SH-SY5Y (cell line): ENCODE measurements at regions not wholly inside any gene's neighbourhood (a gene's known extent, or its start where the extent isn't known, plus 50 kb on each side); places are given as distances from the start of the nearest gene placed in this dataset.

Source experiments
- GATA2 ChIP-seq: IDR thresholded peaks from 2 replicates; pipeline ENCODE4 v1.6.1; 2011; ENCODE audit warnings: mild to moderate bottlenecking, low read depth, low read length
- GATA3 ChIP-seq: IDR thresholded peaks from 2 replicates; pipeline ENCODE4 v1.6.1; 2011; ENCODE audit warnings: low read depth, mild to moderate bottlenecking, low read length, moderate library complexity

DNA sequence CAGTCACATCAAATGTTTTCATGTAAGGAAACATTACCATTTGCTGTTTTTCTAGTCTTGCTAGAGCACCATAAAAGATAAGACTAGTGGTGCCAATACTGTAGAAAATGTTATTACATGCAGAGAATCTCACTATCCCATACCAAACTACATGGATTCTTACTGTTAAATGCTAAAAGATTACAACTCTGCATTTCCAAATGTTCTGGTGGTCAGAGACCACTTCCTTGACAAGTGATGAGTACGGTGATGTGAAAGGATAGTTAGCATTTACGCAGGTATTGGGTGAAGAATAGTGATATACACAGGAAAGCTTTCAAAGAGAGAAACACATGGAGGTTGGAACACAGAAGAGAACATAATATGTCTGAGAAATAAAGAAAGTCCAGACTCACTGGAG lies 98.2 kb downstream of the GGTLC2 start:
- TF ChIP-seq GATA3 (no peak), GATA2 (no peak)
